ENCODE measurements at regions not wholly inside any gene's neighbourhood (a gene's known extent, or its start where the extent isn't known, plus 50 kb on each side); places are given as distances from the start of the nearest gene placed in this dataset.
"Not testable (repeated sequence)": the region's sequence is repeated elsewhere in the genome, so short reads cannot be mapped to it uniquely, and the experiment has no call there.

- H3K4me1 ChIP-seq (ENCODE audit: control insufficient read depth, low read length), result peaks cover 18% of the 10 kb centered on the region
- H3K36me3 ChIP-seq (ENCODE audit: control insufficient read depth, low read length), result no peaks in the 10 kb centered on the region
- H3K27ac ChIP-seq (ENCODE audit: low read depth, low read length), result no peak overlapping the region
- no peaks in the 10 kb centered on the region for H3K9me2 ChIP-seq (replicated peaks; ENCODE audit: control insufficient read depth, low read length)
- no peaks in the 10 kb centered on the region for H4K20me1 ChIP-seq (ENCODE audit: control insufficient read depth, insufficient read depth, low read depth, low read length)
- no peaks in the 10 kb centered on the region; the same call in 1 of the 2 replicates for H3F3A ChIP-seq (ENCODE audit: control insufficient read depth, insufficient read depth)
- H3K4me2 ChIP-seq (ENCODE audit: low read length), result no peak overlapping the region
- TF ChIP-seq CTCF (IDR thresholded peaks at IDR 0.05; ENCODE audit: low read depth, low read length, poor library complexity, severe bottlenecking) (no peak), EZH2phosphoT487 (IDR thresholded peaks at IDR 0.05; ENCODE audit: borderline replicate concordance, low read length) (no peak)
- H3K9me3 ChIP-seq (ENCODE audit: control insufficient read depth, insufficient read depth, low read length), result no peaks in the 10 kb centered on the region
- H3K79me2 ChIP-seq (ENCODE audit: control insufficient read depth, low read length), result no peaks in the 10 kb centered on the region
- H3K27me3 ChIP-seq (ENCODE audit: control insufficient read depth, low read length), result no peaks in the 10 kb centered on the region
- no peak overlapping the region for H3K4me3 ChIP-seq (ENCODE audit: low read length)
Measured at GRCh38 chr20:53723045-53723444, 129.4 kb upstream of the ZNF217 start.

- no peaks in the 10 kb centered on the region for H3K27me3 ChIP-seq (ENCODE audit: control insufficient read depth, low read length)
- no peak for TF ChIP-seq CTCF (IDR thresholded peaks at IDR 0.05; ENCODE audit: low read depth, low read length, poor library complexity, severe bottlenecking)
- no peak for TF ChIP-seq EZH2phosphoT487 (IDR thresholded peaks at IDR 0.05; ENCODE audit: borderline replicate concordance, low read length)
- H3K27ac ChIP-seq (ENCODE audit: low read depth, low read length), result no peak overlapping the region
- no peak overlapping the region for H3K4me3 ChIP-seq (ENCODE audit: low read length)
- H3K36me3 ChIP-seq (ENCODE audit: control insufficient read depth, low read length), result no peaks in the 10 kb centered on the region
- H3F3A ChIP-seq (ENCODE audit: control insufficient read depth, insufficient read depth), result no peaks in the 10 kb centered on the region; the same call in 1 of the 2 replicates
- peaks cover 18% of the 10 kb centered on the region for H3K4me1 ChIP-seq (ENCODE audit: control insufficient read depth, low read length)
- H3K9me3 ChIP-seq (ENCODE audit: control insufficient read depth, insufficient read depth, low read length), result no peaks in the 10 kb centered on the region
- H3K4me2 ChIP-seq (ENCODE audit: low read length), result no peak overlapping the region
- no peaks in the 10 kb centered on the region for H3K79me2 ChIP-seq (ENCODE audit: control insufficient read depth, low read length)
- H4K20me1 ChIP-seq (ENCODE audit: control insufficient read depth, insufficient read depth, low read depth, low read length), result no peaks in the 10 kb centered on the region
- no peaks in the 10 kb centered on the region for H3K9me2 ChIP-seq (replicated peaks; ENCODE audit: control insufficient read depth, low read length)
Measured at GRCh38 chr20:53722515-53723036, 128.9 kb upstream of the ZNF217 start.

- H3F3A ChIP-seq (ENCODE audit: control insufficient read depth, insufficient read depth); H3K9me3 ChIP-seq (ENCODE audit: control insufficient read depth, insufficient read depth, low read length); H3K36me3 ChIP-seq (ENCODE audit: control insufficient read depth, low read length); H3K79me2 ChIP-seq (ENCODE audit: control insufficient read depth, low read length); H3K9me2 ChIP-seq (replicated peaks; ENCODE audit: control insufficient read depth, low read length); H3K27me3 ChIP-seq (ENCODE audit: control insufficient read depth, low read length); H4K20me1 ChIP-seq (ENCODE audit: control insufficient read depth, insufficient read depth, low read depth, low read length): not testable (repeated sequence)
- 0 out of 2 replicates have a peak overlapping the region, but pooled peaks have one; percentile 3 for H3K27ac ChIP-seq (ENCODE audit: low read depth, low read length)
- peak overlapping the region; percentile 63 for H3K4me2 ChIP-seq (ENCODE audit: low read length)
- peak overlapping the region; percentile 17 for H3K4me3 ChIP-seq (ENCODE audit: low read length)
- peaks cover 18% of the 10 kb centered on the region for H3K4me1 ChIP-seq (ENCODE audit: control insufficient read depth, low read length)
Measured at GRCh38 chr20:53721445-53721963, 127.9 kb upstream of the ZNF217 start.

GRCh38 chr20:53719171-53719803, 125.6 kb upstream of the ZNF217 start:
- H3K27ac ChIP-seq (ENCODE audit: low read depth, low read length); H3F3A ChIP-seq (ENCODE audit: control insufficient read depth, insufficient read depth): not testable (repeated sequence)

More at GRCh38 chr20:53719171-53719803, 125.6 kb upstream of the ZNF217 start:
- H4K20me1 ChIP-seq (ENCODE audit: control insufficient read depth, insufficient read depth, low read depth, low read length); H3K9me3 ChIP-seq (ENCODE audit: control insufficient read depth, insufficient read depth, low read length); H3K4me3 ChIP-seq (ENCODE audit: low read length); H3K79me2 ChIP-seq (ENCODE audit: control insufficient read depth, low read length); H3K36me3 ChIP-seq (ENCODE audit: control insufficient read depth, low read length); H3K4me2 ChIP-seq (ENCODE audit: low read length); H3K27me3 ChIP-seq (ENCODE audit: control insufficient read depth, low read length); H3K9me2 ChIP-seq (replicated peaks; ENCODE audit: control insufficient read depth, low read length): not testable (repeated sequence)
- peaks cover 40% of the 10 kb centered on the region for H3K4me1 ChIP-seq (ENCODE audit: control insufficient read depth, low read length)

Measured in DOHH2 (cell line).